HG02938 (cell line): ENCODE measurements at regions not wholly inside any gene's neighbourhood (a gene's known extent, or its start where the extent isn't known, plus 50 kb on each side); places are given as distances from the start of the nearest gene placed in this dataset.
"Not testable (repeated sequence)": the region's sequence is repeated elsewhere in the genome, so short reads cannot be mapped to it uniquely, and the experiment has no call there.

Source experiments
- ATAC-seq: cut with Tn5 transposase; IDR thresholded peaks from one replicate; pipeline ENCODE4 v1.9.1; 2021; ENCODE audit warnings: mild to moderate bottlenecking, moderate library complexity; ENCODE audit not compliant: unreplicated experiment

DNA sequence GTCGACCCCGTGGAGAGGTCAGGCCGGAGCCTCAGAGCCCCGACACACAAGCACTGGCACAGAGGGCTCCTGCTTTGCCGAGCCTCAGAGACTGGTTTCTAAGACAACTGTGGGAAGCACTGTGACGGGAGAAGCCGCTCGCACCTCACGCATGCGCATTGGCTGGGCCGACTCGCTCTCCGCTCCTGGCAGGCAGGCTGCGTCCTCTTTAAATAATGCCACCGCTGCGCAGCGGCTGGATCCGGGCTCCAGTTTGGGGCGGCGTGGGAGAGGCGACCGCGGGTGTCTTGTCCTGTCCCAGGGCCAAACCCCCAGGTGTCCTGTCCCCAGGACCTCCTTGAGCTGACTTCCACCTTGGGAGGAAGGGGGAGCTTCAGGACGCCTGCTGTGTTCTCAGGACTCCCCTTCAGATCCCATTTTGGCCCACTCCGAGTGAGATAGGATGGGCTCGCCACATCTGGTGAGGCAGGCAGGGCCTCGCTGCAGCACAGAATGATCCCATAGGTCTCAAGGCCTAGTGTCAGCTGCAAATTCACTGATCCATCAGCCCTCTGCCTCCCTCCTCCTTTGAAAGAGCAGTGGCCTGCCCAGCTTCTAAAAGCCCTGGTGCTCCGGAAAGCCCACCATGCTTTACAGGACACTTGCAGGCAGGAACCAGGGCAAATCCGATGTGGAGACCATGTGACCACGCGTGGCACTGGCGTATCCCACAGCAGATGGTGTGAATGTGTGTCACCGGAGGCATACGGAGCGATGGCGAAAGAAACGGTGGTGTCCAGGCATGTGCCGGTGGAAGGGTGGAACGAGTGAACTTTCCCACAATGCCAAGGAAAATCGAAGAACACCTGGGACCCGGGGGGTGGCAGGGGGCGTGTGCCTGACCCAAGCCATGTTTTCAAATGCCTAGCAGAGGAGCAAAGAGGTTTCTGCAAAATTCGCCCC, 169.3 kb upstream of the ZNF337 start:
- peak; percentile 42 for ATAC-seq

GRCh38 chr20:25864963-25865714, 168.5 kb upstream of the ZNF337 start:
- not testable (repeated sequence) for ATAC-seq

DNA sequence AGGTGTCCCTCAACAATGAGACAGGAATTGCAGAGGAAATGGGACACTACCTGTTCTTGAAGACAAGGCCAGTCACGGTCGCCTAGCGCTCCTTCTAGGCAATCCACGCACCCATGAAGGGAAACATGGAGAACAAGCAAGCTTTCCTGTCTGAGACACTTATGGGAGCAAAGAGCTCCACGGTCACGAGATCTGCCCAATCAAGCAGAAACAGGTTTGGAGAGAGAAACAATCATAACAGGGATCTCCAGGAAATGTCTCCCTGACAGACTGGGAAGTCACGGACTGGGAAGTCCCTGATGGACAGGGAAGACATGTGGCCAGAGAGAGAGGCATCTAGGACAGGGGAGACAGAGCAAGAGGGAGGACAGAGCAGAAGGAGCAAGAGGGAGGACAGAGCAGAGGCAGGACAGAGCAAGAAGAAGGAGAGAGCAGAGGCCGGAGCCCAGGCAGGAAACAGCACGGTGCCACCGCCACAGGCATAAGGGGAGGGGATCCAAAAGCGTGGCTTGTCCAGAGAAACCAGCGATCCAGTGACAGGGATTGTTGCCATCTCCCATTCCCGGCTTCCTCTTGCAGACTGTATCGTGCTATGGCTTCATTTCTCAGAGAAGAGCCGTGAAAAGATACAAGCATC, 167.8 kb upstream of the ZNF337 start:
- ATAC-seq, result no peak

DNA sequence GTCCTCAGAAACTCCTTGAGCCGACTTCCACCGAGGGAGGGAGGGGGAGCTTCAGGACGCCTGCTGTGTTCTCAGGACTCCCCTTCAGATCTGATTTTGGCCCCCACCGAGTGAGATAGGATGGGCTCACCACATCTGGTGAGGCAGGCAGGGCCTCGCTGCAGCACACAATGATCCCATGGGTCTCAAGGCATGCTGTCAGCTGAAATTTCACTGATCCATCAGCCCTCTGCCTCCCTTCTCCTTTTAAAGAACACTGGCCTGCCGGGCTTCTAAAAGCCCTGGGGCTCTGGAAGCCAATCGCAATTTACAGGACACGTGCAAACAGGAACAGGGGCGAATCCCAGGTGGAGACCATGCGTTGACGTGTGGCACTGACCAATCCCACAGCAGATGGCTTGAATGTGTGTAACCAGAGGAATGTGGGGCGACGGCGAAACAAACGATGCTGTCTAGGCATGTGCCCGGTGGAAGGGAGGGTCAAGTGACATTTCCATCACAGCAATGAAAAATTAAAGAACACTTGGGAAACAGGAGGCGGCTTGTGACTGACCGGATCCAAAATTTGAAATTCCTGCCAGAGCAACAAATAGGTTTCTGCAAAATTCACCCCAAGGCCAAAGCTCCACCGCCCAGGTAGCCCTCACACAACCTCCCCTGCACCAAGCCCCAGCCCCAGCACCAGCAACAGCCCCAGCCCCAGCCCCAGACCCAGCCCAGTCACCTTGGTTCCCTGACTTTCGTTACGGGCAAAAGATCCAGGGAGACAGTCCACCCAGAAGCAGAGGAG, 167.1 kb upstream of the ZNF337 start:
- no peak for ATAC-seq

- peak; percentile 41 for ATAC-seq
Observed at GRCh38 chr20:25862967-25863530, 166.4 kb upstream of the ZNF337 start.

GRCh38 chr20:25860531-25861150, 164.0 kb upstream of the ZNF337 start:
- no peak for ATAC-seq

- no peak for ATAC-seq
Observed at GRCh38 chr20:25859649-25860530, 163.2 kb upstream of the ZNF337 start.

DNA sequence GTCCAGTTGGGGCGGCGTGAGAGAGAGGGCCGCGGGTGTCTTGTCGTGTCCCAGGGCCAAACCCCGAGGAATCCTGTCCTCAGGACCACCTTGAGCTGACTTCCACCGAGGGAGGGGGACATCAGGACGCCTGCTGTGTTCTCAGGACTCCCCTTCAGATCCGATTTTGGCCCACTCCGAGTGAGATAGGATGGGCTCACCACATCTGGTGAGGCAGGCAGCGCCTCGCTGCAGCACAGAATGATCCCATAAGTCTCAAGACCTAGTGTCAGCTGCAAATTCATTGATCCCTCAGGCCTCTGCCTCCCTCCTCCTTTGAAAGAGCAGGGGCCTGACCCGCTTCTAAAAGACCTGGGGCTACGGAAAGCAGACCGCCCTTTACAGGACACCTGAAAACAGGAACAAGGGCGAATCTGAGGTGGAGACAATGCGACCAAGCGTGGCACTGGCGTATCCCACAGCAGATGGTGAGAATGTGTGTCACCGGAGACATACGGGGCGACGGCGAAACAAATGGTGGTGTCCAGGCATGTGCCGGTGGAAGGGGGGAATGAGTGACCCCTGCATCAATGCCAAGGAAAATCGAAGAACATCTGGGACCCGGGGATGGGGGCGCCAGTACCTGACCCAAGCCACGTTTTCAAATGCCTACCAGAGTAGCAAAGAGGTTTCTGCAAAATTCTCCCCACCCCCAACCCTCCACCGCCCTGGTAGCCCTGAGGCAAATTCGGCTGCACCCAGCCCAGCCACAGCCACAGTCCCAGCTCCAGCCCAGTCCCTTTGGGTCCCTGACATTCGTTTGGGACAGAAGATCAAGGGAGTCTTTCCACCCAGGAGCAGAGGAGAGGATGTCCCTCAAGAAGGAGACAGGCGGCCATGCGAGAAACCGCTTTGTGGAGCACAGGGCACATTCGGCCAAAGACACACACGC, 162.1 kb upstream of the ZNF337 start:
- no peak for ATAC-seq

DNA sequence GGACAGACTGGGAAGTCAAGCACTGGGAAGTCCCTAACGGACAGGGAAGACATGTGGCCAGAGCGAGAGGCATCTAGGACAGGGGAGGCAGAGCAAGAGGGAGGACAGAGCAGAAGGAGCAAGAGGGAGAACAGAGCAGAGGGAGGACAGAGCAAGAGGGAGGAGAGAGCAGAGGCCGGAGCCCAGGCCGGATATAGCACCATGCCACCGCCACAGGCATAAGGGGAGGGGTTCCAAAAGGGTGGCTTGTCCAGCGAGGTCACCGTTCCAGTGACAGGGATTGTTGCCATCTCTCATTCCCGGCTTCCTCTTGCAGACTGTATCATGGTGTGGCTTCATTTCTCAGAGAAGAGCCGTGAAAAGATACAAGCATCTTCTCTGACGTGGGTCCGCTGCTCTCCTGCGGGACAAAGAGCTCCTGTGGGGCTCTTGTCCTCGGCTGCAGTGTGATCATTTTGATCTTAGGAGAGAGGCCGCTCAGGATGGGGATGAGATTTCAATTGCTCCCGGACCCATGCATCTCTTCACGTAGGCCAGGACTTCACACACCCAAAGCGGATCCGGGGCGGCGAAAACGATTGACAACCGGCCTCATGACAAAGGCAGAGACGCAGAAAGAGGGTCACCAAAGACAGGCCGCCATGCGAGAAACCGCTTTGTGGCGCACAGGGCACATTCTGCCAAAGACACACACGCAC, 160.6 kb upstream of the ZNF337 start:
- not testable (repeated sequence) for ATAC-seq

DNA sequence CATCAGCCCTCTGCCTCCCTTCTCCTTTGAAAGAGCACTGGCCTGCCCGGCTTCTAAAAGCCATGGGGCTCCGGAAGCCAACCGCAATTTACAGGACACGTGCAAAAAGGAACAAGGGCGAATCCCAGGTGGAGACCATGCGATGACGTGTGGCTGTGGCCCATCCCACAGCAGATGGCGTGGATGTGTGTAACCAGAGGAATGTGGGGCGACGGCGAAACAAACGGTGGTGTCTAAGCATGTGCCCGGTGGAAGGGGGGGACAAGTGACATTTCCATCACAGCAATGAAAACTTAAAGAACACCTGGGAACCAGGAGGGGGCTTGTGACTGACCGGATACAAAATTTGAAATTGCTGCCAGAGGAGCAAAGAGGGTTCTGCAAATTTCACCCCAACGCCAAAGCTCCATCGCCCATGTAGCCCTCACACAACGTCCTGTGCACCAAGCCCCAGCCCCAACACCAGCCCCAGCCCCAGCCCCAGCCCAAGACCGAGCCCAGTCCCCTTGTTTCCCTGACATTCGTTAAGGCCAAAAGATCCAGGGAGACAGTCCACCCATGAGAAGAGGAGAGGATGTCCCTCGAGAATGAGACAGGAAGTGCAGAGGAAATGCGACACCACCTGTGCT, 159.7 kb upstream of the ZNF337 start:
- no peak for ATAC-seq

DNA sequence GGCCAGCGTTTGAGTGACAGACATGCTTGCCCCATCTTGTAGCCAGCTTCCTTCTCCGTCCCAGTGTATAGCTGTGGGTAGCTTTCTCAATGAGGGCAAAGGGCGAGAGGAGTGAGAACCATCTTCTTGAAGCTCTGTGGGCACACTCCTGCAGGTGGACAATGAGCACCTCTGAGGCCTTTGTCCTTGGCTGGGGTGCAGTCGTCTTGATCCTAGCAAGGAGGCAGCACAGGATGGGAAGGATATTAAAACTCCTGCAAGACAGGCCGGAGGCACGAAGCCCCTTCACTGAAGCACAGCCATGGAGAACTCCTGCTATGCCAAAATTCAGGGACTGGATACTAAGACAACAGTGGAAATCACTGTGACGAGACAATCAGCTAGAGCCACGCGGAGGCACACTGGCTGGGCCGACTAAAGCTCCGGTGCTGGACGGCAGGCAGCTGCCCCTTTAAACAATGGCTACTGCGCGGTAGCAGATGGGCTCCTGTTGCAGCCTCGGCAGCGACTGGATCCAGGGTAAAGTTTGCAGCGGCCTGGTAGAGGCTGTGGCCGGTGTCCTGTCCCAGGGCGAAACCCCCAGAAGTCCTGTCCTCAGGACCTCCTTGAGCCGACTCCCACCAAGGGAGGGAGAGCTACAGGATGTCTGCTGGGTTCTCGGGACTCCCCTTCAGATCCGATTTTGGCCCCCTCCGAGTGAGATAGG, 159.0 kb upstream of the ZNF337 start:
- not testable (repeated sequence) for ATAC-seq

GRCh38 chr20:25854666-25855065, 158.0 kb upstream of the ZNF337 start:
- ATAC-seq, result not testable (repeated sequence)

DNA sequence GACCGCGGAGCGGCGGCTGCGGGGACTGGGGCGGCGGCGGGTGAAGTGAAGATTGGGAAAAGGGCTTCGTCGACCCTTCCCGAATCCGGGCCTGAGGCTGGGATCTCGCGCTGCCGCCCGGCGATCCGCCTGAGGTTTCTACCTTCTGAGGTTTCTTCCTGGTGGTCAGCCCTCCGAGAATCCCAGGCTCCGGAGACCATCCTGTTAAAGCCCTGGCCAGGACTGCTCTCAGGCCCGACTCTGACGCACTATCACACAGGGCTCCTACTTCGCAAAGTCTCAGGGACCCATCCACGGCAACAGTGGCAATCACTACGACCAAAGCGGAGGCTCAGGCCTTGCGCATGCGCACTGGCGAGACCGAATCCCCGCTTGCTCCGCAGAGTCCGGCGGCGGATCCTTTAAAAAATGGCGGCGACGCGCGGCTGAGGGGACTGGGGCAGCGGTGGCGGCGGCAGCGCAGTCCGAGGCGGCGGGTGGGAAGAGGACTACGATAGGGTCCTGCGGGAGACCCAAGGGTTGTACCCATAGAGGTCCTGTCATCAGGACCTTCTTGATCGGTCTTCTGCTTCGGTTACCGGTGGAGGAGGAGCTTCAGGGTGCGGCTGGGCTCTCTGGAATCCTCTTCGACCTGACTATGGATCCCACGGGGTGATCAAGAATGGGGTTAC, 157.2 kb upstream of the ZNF337 start:
- not testable (repeated sequence) for ATAC-seq

DNA sequence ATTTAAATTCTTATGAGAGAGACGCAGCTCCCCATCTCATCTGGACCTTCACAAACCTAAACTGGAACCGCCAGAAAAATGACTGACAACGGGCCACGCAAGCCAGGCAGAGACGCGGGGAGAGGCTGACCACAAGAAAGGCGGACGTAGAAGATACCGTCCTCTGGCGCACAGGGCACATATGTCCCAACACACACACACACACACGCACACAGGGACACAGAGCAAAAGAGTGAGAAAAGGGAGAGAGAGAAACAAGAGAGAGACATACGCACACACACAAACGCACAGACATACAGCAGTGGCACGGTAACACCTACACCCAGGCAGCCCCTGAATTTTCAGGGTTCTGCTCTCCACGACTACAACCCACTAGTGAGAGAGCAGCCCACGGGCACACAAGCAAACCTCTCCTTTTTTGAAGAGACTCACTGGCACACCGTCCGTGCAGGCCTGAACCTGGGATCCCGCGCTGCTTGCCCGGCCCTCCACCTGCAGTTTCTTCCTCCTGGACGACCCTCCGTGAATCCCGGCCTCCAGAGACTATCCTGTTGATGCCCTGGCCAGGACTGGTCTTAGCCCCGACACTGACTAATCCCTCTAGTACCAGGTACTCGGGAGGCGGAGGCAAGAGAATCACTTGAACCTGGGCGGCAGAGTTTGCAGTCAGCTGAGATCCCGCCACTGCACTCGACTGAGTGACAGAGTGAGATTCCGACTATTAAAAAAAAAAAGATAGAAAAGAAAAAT, 156.5 kb upstream of the ZNF337 start:
- not testable (repeated sequence) for ATAC-seq

DNA sequence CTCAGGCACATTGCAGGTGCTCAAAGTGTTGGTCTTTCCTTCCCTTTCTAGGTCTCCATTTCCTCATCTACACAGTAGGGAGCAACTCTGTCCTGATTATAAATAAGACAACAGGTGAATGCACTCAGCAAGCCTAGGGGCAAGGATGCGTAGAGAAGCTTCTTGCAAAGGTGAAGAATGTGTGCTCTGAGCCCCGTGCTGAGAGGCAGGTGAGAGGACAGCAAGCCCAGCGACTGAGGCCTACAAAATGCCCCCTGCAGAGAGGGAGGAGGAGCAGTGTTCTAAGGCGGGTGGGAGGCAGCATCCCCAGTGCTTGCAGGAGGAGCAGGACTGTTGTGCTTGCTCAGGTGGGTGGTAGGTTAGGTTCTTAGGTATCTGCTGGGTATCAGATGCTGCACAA, 153.5 kb upstream of the ZNF337 start:
- ATAC-seq, result not testable (repeated sequence)
